GM12878 (cell line): ENCODE measurements at regions not wholly inside any gene's neighbourhood (a gene's known extent, or its start where the extent isn't known, plus 50 kb on each side); places are given as distances from the start of the nearest gene placed in this dataset.

Experiments used
- ATAC-seq: fragments of 200-7000 bp; cut with Tn5 transposase; 3 replicates; pipeline ENCODE4 v1.9.1; 2020; ENCODE audit warnings: mild to moderate bottlenecking, moderate library complexity
- BruUV-seq: library from RNA; stranded (reverse); fragments of 400-500 nt; replicated peaks from 2 replicates; lab custom pipeline; 2021; lab: Mats Ljungman, UMichigan
- CTCF ChIA-PET: fragments of 300-600 bp; sonication (Branson Sonifier 250); formaldehyde crosslinking; extraction: SDS; loops from one replicate; lab custom pipeline; 2021; ENCODE audit warnings: inconsistent platforms; lab: Yijun Ruan, JAX
- POLR2A ChIA-PET: fragments of 350-600 bp; formaldehyde crosslinking; extraction: SDS; loops from one replicate; lab custom pipeline; 2021; ENCODE audit warnings: inconsistent platforms; lab: Charles Lee
- RAD21 ChIA-PET: fragments of 300-600 bp; sonication (Branson Sonifier 250); formaldehyde crosslinking; loops from one replicate; lab custom pipeline; 2023; ENCODE audit warnings: antibody characterized with exemption; ENCODE audit not compliant: unreplicated experiment; lab: Charles Lee
- SMC1A ChIA-PET: fragments of 300-600 bp; sonication (Branson Sonifier 250); formaldehyde crosslinking; loops from one replicate; lab custom pipeline; 2023; ENCODE audit not compliant: unreplicated experiment, uncharacterized antibody; lab: Charles Lee
- DNase-seq: peaks from one replicate; pipeline ENCODE4 v3.0.0-alpha.2; 2011; ENCODE audit warnings: low read depth, low spot score
- FAIRE-seq: peaks from 3 replicates; lab custom pipeline; 2011; peaks lifted over from hg19 to GRCh38; lab: Jason Lieb, UNC
- H2AFZ ChIP-seq: 2 replicates; pipeline ENCODE4 v1.6.0; 2011; ENCODE audit warnings: low read depth, low read length, control low read depth; ENCODE audit not compliant: control insufficient read depth
- H3K27ac ChIP-seq: 2 replicates; pipeline ENCODE4 v1.5.1; 2011; ENCODE audit warnings: control low read depth; ENCODE audit not compliant: control insufficient read depth, insufficient read depth
- H3K27me3 ChIP-seq, 2 experiments: replicated peaks in 1 of 2; 2 replicates each; pipeline versions ENCODE4 v1.6.0 to v1.6.1; 2011; ENCODE audit warnings: low read length in 1 of 2; ENCODE audit not compliant: control insufficient read depth in 2 of 2, insufficient read depth in 2 of 2
- H3K36me3 ChIP-seq, 2 experiments: 2 replicates each; pipeline ENCODE4 v1.5.1; 2011; ENCODE audit warnings: low read length in 1 of 2; ENCODE audit not compliant: control insufficient read depth in 2 of 2, insufficient read depth in 2 of 2
- H3K4me1 ChIP-seq: 2 replicates; pipeline ENCODE4 v1.6.1; 2011; ENCODE audit warnings: mild to moderate bottlenecking, low read length, moderate library complexity, mixed read lengths; ENCODE audit not compliant: control insufficient read depth, insufficient read depth
- H3K4me2 ChIP-seq: 2 replicates; pipeline ENCODE4 v1.6.0; 2011; ENCODE audit warnings: control low read depth; ENCODE audit not compliant: control insufficient read depth, insufficient read depth
- H3K4me3 ChIP-seq: fragments of 200-600 bp; sonication (generic); 2 replicates; pipeline ENCODE4 v1.5.1; 2016
- H3K79me2 ChIP-seq: 2 replicates; pipeline ENCODE4 v1.6.0; 2011; ENCODE audit warnings: low read length; ENCODE audit not compliant: control insufficient read depth, insufficient read depth
- H3K9ac ChIP-seq: 2 replicates; pipeline ENCODE4 v1.8.0; 2011; ENCODE audit warnings: low read length, control low read depth, mixed read lengths; ENCODE audit not compliant: control insufficient read depth, insufficient read depth
- H3K9me3 ChIP-seq: replicated peaks from 3 replicates; pipeline ENCODE4 v1.5.1; 2011; ENCODE audit warnings: mild to moderate bottlenecking, low read length; ENCODE audit not compliant: control insufficient read depth, insufficient read depth
- H4K20me1 ChIP-seq: 2 replicates; pipeline ENCODE4 v1.6.0; 2011; ENCODE audit not compliant: control insufficient read depth, insufficient read depth
- EZH2 ChIP-seq: IDR thresholded peaks from 2 replicates; pipeline ENCODE4 v1.6.1; 2012; ENCODE audit warnings: low read depth, mild to moderate bottlenecking, control low read depth, inconsistent platforms, low read length, borderline replicate concordance; ENCODE audit not compliant: control insufficient read depth
- NFIC ChIP-seq: IDR thresholded peaks from 2 replicates; pipeline ENCODE4 v1.6.1; 2012; ENCODE audit warnings: low read depth, mild to moderate bottlenecking, inconsistent platforms, low read length, moderate library complexity
- NR2C2 ChIP-seq: IDR thresholded peaks from 2 replicates; pipeline ENCODE4 v1.6.1; 2011; ENCODE audit warnings: borderline replicate concordance, low read depth; ENCODE audit not compliant: control insufficient read depth, insufficient read length
- SMAD1 ChIP-seq: fragments of 450-650 bp; IDR thresholded peaks from 2 replicates; pipeline ENCODE4 v1.6.1; 2018; ENCODE audit warnings: mild to moderate bottlenecking, low read depth; ENCODE audit not compliant: partially characterized antibody
- SMAD5 ChIP-seq: IDR thresholded peaks from 2 replicates; pipeline ENCODE4 v1.6.1; 2016; ENCODE audit warnings: antibody characterized with exemption, low read depth
- SMARCA5 ChIP-seq: fragments of 450-650 bp; IDR thresholded peaks from 2 replicates; pipeline ENCODE4 v1.6.1; 2017; ENCODE audit warnings: mild to moderate bottlenecking
- TCF7 ChIP-seq: IDR thresholded peaks from 2 replicates; pipeline ENCODE4 v1.6.1; 2014; ENCODE audit warnings: antibody characterized with exemption, borderline replicate concordance
- ZNF24 ChIP-seq: fragments of 450-650 bp; IDR thresholded peaks from 2 replicates; pipeline ENCODE4 v1.6.1; 2017; ENCODE audit warnings: antibody characterized with exemption, mild to moderate bottlenecking
- WGBS: methylation state at CpG from one replicate; pipeline ENCODE4 v1.1.6; 2016; ENCODE audit warnings: low lambda C conversion rate; ENCODE audit not compliant: insufficient replicate concordance, insufficient coverage; ENCODE audit errors: missing lambda C conversion rate; 5-methylcytosine and 5-hydroxymethylcytosine counted together
- in situ Hi-C: fragments of 300-500 bp; cut with MboI; formaldehyde crosslinking; loops from 9 replicates; pipeline ENCODE4 v1.14.3; 2018; ENCODE audit warnings: mixed read lengths
- intact Hi-C: fragments of 100-400 bp; cut with micrococcal nuclease; formaldehyde crosslinking; loops from one replicate; pipeline ENCODE4 v1.14.2; 2022; ENCODE audit not compliant: unreplicated experiment
- TF ChIP-seq, protein P1 (sequence below): fragments of 450-650 bp; IDR thresholded peaks from 2 replicates; pipeline ENCODE4 v1.6.1; 2016; ENCODE audit warnings: mild to moderate bottlenecking, moderate library complexity, borderline replicate concordance
- TF ChIP-seq, protein P2 (sequence below): fragments of 450-650 bp; conservative IDR thresholded peaks from 2 replicates; pipeline ENCODE4 v1.6.1; 2017; ENCODE audit warnings: mild to moderate bottlenecking, moderate library complexity
- TF ChIP-seq, protein P3 (sequence below): fragments of 150-350 bp; IDR thresholded peaks from 2 replicates; pipeline ENCODE4 v1.6.1; 2016; ENCODE audit warnings: low read depth, low read length
- TF ChIP-seq, protein P4 (sequence below): IDR thresholded peaks from 2 replicates; pipeline ENCODE4 v1.6.1; 2012; ENCODE audit warnings: low read depth, low read length, improper control_type of control experiment

DNA sequence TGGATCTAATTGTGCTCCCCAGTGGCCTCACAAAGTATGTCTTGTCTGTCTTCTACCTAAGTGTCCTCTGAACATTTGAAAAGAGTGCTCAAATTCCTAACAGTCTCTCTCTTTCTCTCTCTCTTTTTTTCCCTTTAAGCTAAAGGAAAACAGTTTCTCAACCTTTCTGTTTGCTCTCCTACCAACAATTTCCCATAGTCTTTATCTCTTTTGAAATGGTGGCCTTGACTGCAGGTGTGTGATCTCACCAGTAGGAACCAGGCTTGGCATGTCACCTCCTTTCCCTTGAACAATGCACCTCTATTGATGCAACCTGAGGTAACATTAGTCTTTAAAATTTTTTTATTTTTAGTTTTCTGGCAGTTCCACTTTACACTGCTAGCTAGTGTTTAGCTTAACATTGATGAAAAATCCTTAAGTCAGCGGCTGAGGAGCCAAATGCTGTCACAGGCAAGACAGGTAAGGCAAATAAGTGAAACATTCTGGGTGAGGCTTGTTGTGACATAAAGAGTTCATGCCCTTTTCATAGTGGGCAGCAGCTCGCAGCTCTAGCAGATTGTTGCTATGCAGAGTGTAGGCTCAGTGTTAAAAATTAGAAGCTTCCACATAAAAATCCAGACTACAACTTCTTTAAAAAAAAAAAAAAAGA, 273.4 kb downstream of the HAPSTR1 start:
- no peaks in the 10 kb centered on the region for H3K79me2 ChIP-seq
- no peak overlapping the region for H3K9ac ChIP-seq
- H2AFZ ChIP-seq = no peak overlapping the region
- ATAC-seq (no peak), DNase-seq (no peak), FAIRE-seq (no peak)
- TF ChIP-seq EZH2 = no peak
- no peak for TF ChIP-seq NR2C2
- TF ChIP-seq SMARCA5 = no peak
- no peak for TF ChIP-seq SMAD1
- TF ChIP-seq, protein P1, sequence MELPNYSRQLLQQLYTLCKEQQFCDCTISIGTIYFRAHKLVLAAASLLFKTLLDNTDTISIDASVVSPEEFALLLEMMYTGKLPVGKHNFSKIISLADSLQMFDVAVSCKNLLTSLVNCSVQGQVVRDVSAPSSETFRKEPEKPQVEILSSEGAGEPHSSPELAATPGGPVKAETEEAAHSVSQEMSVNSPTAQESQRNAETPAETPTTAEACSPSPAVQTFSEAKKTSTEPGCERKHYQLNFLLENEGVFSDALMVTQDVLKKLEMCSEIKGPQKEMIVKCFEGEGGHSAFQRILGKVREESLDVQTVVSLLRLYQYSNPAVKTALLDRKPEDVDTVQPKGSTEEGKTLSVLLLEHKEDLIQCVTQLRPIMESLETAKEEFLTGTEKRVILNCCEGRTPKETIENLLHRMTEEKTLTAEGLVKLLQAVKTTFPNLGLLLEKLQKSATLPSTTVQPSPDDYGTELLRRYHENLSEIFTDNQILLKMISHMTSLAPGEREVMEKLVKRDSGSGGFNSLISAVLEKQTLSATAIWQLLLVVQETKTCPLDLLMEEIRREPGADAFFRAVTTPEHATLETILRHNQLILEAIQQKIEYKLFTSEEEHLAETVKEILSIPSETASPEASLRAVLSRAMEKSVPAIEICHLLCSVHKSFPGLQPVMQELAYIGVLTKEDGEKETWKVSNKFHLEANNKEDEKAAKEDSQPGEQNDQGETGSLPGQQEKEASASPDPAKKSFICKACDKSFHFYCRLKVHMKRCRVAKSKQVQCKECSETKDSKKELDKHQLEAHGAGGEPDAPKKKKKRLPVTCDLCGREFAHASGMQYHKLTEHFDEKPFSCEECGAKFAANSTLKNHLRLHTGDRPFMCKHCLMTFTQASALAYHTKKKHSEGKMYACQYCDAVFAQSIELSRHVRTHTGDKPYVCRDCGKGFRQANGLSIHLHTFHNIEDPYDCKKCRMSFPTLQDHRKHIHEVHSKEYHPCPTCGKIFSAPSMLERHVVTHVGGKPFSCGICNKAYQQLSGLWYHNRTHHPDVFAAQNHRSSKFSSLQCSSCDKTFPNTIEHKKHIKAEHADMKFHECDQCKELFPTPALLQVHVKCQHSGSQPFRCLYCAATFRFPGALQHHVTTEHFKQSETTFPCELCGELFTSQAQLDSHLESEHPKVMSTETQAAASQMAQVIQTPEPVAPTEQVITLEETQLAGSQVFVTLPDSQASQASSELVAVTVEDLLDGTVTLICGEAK = no peak
- TF ChIP-seq, protein P2, sequence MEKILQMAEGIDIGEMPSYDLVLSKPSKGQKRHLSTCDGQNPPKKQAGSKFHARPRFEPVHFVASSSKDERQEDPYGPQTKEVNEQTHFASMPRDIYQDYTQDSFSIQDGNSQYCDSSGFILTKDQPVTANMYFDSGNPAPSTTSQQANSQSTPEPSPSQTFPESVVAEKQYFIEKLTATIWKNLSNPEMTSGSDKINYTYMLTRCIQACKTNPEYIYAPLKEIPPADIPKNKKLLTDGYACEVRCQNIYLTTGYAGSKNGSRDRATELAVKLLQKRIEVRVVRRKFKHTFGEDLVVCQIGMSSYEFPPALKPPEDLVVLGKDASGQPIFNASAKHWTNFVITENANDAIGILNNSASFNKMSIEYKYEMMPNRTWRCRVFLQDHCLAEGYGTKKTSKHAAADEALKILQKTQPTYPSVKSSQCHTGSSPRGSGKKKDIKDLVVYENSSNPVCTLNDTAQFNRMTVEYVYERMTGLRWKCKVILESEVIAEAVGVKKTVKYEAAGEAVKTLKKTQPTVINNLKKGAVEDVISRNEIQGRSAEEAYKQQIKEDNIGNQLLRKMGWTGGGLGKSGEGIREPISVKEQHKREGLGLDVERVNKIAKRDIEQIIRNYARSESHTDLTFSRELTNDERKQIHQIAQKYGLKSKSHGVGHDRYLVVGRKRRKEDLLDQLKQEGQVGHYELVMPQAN = no peak
- TF ChIP-seq NFIC = no peak
- TF ChIP-seq, protein P3, sequence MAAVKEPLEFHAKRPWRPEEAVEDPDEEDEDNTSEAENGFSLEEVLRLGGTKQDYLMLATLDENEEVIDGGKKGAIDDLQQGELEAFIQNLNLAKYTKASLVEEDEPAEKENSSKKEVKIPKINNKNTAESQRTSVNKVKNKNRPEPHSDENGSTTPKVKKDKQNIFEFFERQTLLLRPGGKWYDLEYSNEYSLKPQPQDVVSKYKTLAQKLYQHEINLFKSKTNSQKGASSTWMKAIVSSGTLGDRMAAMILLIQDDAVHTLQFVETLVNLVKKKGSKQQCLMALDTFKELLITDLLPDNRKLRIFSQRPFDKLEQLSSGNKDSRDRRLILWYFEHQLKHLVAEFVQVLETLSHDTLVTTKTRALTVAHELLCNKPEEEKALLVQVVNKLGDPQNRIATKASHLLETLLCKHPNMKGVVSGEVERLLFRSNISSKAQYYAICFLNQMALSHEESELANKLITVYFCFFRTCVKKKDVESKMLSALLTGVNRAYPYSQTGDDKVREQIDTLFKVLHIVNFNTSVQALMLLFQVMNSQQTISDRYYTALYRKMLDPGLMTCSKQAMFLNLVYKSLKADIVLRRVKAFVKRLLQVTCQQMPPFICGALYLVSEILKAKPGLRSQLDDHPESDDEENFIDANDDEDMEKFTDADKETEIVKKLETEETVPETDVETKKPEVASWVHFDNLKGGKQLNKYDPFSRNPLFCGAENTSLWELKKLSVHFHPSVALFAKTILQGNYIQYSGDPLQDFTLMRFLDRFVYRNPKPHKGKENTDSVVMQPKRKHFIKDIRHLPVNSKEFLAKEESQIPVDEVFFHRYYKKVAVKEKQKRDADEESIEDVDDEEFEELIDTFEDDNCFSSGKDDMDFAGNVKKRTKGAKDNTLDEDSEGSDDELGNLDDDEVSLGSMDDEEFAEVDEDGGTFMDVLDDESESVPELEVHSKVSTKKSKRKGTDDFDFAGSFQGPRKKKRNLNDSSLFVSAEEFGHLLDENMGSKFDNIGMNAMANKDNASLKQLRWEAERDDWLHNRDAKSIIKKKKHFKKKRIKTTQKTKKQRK = no peak
- no peak for TF ChIP-seq TCF7
- TF ChIP-seq SMAD5 = no peak
- no peak for TF ChIP-seq ZNF24
- TF ChIP-seq, protein P4, sequence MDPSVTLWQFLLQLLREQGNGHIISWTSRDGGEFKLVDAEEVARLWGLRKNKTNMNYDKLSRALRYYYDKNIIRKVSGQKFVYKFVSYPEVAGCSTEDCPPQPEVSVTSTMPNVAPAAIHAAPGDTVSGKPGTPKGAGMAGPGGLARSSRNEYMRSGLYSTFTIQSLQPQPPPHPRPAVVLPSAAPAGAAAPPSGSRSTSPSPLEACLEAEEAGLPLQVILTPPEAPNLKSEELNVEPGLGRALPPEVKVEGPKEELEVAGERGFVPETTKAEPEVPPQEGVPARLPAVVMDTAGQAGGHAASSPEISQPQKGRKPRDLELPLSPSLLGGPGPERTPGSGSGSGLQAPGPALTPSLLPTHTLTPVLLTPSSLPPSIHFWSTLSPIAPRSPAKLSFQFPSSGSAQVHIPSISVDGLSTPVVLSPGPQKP = no peak
- no peaks in the 10 kb centered on the region for H3K4me1 ChIP-seq
- ChIA-PET RAD21 (no interaction called here), SMC1A (no interaction called here), CTCF (no interaction called here), POLR2A (no interaction called here)
- in situ Hi-C loops = no loop called here
- no TSS peak for BruUV-seq
- 6% methylated on average over 2 of the region's 2 CpGs for WGBS
- no peaks in the 10 kb centered on the region for H3K9me3 ChIP-seq
- no peaks in the 10 kb centered on the region for H3K36me3 ChIP-seq
- no peaks in the 10 kb centered on the region for H4K20me1 ChIP-seq
- no peak overlapping the region for H3K4me2 ChIP-seq
- intact Hi-C loops = no loop called here
- H3K27ac ChIP-seq = no peak overlapping the region
- H3K4me3 ChIP-seq = no peak overlapping the region
- H3K27me3 ChIP-seq = no peaks in the 10 kb centered on the region; a peak in 1 of 4 replicates
